ENCODE measurements at regions not wholly inside any gene's neighbourhood (a gene's known extent, or its start where the extent isn't known, plus 50 kb on each side); places are given as distances from the start of the nearest gene placed in this dataset.
A peak's percentile ranks its signal among the peaks of the same experiment; 100 is the strongest.

DNA sequence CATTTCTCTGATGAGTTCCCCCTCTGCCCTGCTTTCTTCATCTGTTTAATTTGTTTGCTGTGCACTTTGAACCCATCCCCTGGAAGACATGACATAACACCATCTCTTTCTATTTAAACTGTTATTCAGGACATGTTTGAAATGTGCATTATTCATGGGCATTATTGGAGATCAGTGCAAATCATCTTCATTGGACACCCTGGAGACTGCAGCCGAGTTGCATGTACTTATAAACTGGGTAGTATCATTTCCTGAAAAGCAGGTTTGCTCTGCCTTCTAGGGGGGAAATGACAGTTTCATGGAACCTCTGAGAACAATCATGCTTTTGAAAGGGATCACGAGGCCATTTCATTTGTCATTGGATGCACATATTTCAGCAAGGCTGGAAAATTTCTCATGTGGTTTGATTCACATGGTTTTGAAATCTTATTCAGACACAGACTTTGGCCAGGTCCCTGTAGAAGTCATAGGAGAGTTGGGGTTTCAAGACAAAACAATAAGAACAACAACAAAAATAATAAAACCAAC lies 462.8 kb upstream of the MEX3C start:
- Histone ChIP-seq H3K36me3 (ENCODE audit: control insufficient read depth, insufficient read depth, low read length) (no peaks in the 10 kb centered on the region), H3K4me2 (ENCODE audit: low read length) (no peak overlapping the region), H3K27me3 (ENCODE audit: control insufficient read depth, insufficient read depth, low read length) (no peaks in the 10 kb centered on the region), H3K9me3 (ENCODE audit: control insufficient read depth, low read length) (no peaks in the 10 kb centered on the region), H3K9ac (no peak overlapping the region), H2AFZ (no peak overlapping the region), H3K4me3 (ENCODE audit: low read depth, low read length) (no peak overlapping the region), H3K79me2 (no peaks in the 10 kb centered on the region), H3K27ac (no peak overlapping the region), H3K4me1 (no peaks in the 10 kb centered on the region)
- TF ChIP-seq, protein P1, sequence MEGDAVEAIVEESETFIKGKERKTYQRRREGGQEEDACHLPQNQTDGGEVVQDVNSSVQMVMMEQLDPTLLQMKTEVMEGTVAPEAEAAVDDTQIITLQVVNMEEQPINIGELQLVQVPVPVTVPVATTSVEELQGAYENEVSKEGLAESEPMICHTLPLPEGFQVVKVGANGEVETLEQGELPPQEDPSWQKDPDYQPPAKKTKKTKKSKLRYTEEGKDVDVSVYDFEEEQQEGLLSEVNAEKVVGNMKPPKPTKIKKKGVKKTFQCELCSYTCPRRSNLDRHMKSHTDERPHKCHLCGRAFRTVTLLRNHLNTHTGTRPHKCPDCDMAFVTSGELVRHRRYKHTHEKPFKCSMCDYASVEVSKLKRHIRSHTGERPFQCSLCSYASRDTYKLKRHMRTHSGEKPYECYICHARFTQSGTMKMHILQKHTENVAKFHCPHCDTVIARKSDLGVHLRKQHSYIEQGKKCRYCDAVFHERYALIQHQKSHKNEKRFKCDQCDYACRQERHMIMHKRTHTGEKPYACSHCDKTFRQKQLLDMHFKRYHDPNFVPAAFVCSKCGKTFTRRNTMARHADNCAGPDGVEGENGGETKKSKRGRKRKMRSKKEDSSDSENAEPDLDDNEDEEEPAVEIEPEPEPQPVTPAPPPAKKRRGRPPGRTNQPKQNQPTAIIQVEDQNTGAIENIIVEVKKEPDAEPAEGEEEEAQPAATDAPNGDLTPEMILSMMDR (IDR thresholded peaks at IDR 0.05) = no peak

DNA sequence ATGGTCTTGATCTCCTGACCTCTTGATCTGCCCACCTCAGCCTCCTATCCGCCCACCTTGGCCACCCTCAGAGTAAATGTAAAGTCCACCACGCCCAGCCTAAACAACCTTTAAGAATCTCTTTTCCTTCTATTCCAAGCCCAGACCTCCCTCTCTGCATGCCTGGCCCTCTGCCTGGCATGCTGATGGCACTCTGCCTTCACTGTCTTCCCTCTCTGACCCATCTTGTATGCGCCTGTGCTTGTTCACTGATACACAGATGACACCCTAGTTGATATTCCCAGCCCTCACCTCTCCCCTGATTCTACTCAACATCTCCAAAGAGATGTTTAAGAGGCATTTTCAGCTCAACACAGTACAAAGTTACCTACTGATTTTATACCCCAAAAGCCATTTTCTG lies 466.8 kb upstream of the MEX3C start:
- H3K27ac ChIP-seq = no peak overlapping the region
- no peaks in the 10 kb centered on the region for H3K9me3 ChIP-seq (ENCODE audit: control insufficient read depth, low read length)
- no peaks in the 10 kb centered on the region for H3K27me3 ChIP-seq (ENCODE audit: control insufficient read depth, insufficient read depth, low read length)
- no peak overlapping the region for H3K4me3 ChIP-seq (ENCODE audit: low read depth, low read length)
- no peaks in the 10 kb centered on the region for H3K79me2 ChIP-seq
- no peaks in the 10 kb centered on the region for H3K4me1 ChIP-seq
- H3K36me3 ChIP-seq (ENCODE audit: control insufficient read depth, insufficient read depth, low read length) = no peaks in the 10 kb centered on the region
- no peak overlapping the region for H3K4me2 ChIP-seq (ENCODE audit: low read length)
- TF ChIP-seq, protein P1 (IDR thresholded peaks at IDR 0.05) = no peak
- no peak overlapping the region for H3K9ac ChIP-seq
- no peak overlapping the region for H2AFZ ChIP-seq

DNA sequence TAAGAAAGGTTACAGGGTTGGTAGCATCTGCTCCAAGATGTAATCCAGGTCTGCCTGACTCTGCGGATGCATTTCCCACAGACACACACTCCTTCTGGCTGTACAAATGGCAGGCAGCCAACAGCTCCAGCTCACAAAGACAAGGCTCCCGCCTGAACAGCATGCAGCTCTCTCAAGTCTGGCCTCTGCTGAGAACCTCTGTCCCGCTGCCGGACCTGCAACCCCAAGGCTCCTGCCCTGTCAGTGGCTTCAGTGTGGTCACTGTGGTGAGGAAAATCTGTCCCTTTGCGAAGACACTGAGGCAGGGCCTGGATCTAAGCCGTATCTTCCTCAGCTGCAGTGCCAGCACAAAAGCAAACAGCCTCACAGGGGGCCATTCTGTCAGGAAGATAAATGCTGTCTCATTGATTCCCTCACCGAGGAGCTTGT lies 469.3 kb upstream of the MEX3C start:
- TF ChIP-seq, protein P1 (IDR thresholded peaks at IDR 0.05) = no peak
- Histone ChIP-seq H3K27ac (no peak overlapping the region), H3K36me3 (ENCODE audit: control insufficient read depth, insufficient read depth, low read length) (no peaks in the 10 kb centered on the region), H3K4me2 (ENCODE audit: low read length) (no peak overlapping the region), H3K9ac (no peak overlapping the region), H3K9me3 (ENCODE audit: control insufficient read depth, low read length) (no peaks in the 10 kb centered on the region), H3K4me3 (ENCODE audit: low read depth, low read length) (no peak overlapping the region), H3K27me3 (ENCODE audit: control insufficient read depth, insufficient read depth, low read length) (no peaks in the 10 kb centered on the region), H2AFZ (no peak overlapping the region), H3K79me2 (no peaks in the 10 kb centered on the region), H3K4me1 (no peaks in the 10 kb centered on the region)

DNA sequence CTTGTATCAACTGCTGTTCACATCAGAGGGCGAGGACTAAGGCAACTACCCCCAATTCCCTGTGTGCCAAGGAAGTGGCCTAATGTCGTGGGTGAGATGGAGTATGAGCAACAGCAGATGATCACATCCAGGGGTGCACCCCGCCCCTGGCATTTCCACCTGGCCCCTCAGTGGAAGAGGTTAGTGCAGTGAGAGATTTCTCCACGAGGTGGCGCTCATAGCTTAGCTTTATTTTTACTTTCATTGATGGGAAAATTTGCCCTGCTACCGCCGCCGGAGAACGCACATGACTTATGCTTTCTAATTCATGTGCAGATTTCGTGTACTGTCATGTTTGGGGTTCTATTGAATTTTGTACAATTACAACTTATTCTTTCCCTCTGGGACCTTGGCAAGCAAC lies 470.6 kb upstream of the MEX3C start:
- no peaks in the 10 kb centered on the region for H3K79me2 ChIP-seq
- no peak overlapping the region for H2AFZ ChIP-seq
- no peak overlapping the region for H3K27ac ChIP-seq
- no peak overlapping the region for H3K4me3 ChIP-seq (ENCODE audit: low read depth, low read length)
- no peak overlapping the region for H3K9ac ChIP-seq
- no peaks in the 10 kb centered on the region for H3K4me1 ChIP-seq
- H3K9me3 ChIP-seq (ENCODE audit: control insufficient read depth, low read length) = no peaks in the 10 kb centered on the region
- peak overlapping the region; percentile 40 for H3K4me2 ChIP-seq (ENCODE audit: low read length)
- H3K36me3 ChIP-seq (ENCODE audit: control insufficient read depth, insufficient read depth, low read length) = no peaks in the 10 kb centered on the region
- TF ChIP-seq, protein P1 (IDR thresholded peaks at IDR 0.05) = peak; percentile 68
- no peaks in the 10 kb centered on the region for H3K27me3 ChIP-seq (ENCODE audit: control insufficient read depth, insufficient read depth, low read length)

DNA sequence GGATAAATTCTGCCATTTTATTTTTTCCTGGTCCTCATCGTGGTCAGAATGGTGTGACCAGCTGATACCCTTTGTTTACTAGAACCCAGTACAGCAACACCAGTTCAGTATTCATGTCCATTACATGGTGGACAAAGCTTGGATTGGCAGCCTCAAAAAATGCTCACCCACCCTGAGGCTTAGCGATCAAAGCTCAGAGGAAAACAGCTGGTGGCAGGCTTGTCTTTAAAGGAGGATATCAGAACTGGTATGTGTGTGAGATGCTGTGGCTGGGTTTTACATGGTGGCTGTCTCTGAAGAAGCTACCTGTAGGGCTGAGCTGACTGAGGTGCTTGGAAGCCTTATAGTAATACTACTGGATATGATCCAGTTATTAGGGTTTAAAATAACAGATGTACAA lies 471.1 kb upstream of the MEX3C start:
- Histone ChIP-seq H3K4me2 (ENCODE audit: low read length) (no peak overlapping the region), H3K4me1 (no peaks in the 10 kb centered on the region), H3K9ac (no peak overlapping the region), H2AFZ (no peak overlapping the region), H3K27ac (no peak overlapping the region), H3K79me2 (no peaks in the 10 kb centered on the region), H3K4me3 (ENCODE audit: low read depth, low read length) (no peak overlapping the region), H3K36me3 (ENCODE audit: control insufficient read depth, insufficient read depth, low read length) (no peaks in the 10 kb centered on the region), H3K27me3 (ENCODE audit: control insufficient read depth, insufficient read depth, low read length) (no peaks in the 10 kb centered on the region), H3K9me3 (ENCODE audit: control insufficient read depth, low read length) (no peaks in the 10 kb centered on the region)
- TF ChIP-seq, protein P1 (IDR thresholded peaks at IDR 0.05) = no peak

All from parathyroid adenoma (tissue), 2 donors.